Left ventricle myocardium inferior (tissue), 1 donor: ENCODE measurements at regions not wholly inside any gene's neighbourhood (a gene's known extent, or its start where the extent isn't known, plus 50 kb on each side); places are given as distances from the start of the nearest gene placed in this dataset.

Experiments
- DNase-seq: peaks from one replicate; pipeline ENCODE4 v3.0.0-alpha.2; 2020
- H3K27ac ChIP-seq: fragments of 200-600 bp; replicated peaks from 2 replicates; pipeline ENCODE4 v1.8.0; 2021
- H3K27me3 ChIP-seq: fragments of 200-600 bp; 2 replicates; pipeline ENCODE4 v1.8.0; 2021; ENCODE audit warnings: low read depth
- H3K36me3 ChIP-seq: fragments of 200-600 bp; 2 replicates; pipeline ENCODE4 v1.8.0; 2021
- H3K4me1 ChIP-seq: fragments of 200-600 bp; 2 replicates; pipeline ENCODE4 v1.8.0; 2021
- H3K4me3 ChIP-seq: fragments of 200-600 bp; 2 replicates; pipeline ENCODE4 v1.8.0; 2021; ENCODE audit warnings: mild to moderate bottlenecking, moderate library complexity
- H3K9me3 ChIP-seq: fragments of 200-600 bp; replicated peaks from 2 replicates; pipeline ENCODE4 v1.8.0; 2021
- CTCF ChIP-seq: fragments of 200-600 bp; IDR thresholded peaks from 2 replicates; pipeline ENCODE4 v1.8.0; 2021; ENCODE audit warnings: antibody characterized with exemption, mild to moderate bottlenecking, borderline replicate concordance
- intact Hi-C: fragments of 100-400 bp; cut with micrococcal nuclease; formaldehyde crosslinking; loops from one replicate; pipeline ENCODE4 v1.11.0; 2022
- donor health status: DM: no; HTN: yes; CAD: no; lungs with severe emphysema.

- no peak overlapping the region for H3K4me3 ChIP-seq
- intact Hi-C loops, result no loop called here
- DNase-seq, result no peak
Measured at GRCh38 chr3:13715167-13715954, 164.5 kb downstream of the WNT7A start.

GRCh38 chr3:13714251-13714916 lies 165.5 kb downstream of the FBLN2 start:
- Histone ChIP-seq H3K4me3 (no peak overlapping the region), H3K27ac (no peak overlapping the region), H3K27me3 (peaks cover 35% of the 10 kb centered on the region), H3K36me3 (no peaks in the 10 kb centered on the region), H3K4me1 (no peaks in the 10 kb centered on the region), H3K9me3 (peaks cover 8% of the 10 kb centered on the region)
- no peak for TF ChIP-seq CTCF
- intact Hi-C loops, result no loop called here
- DNase-seq, result no peak

More at GRCh38 chr3:13715167-13715954, 164.5 kb downstream of the WNT7A start:
- TF ChIP-seq CTCF, result no peak
- H3K9me3 ChIP-seq, result peaks cover 8% of the 10 kb centered on the region
- no peaks in the 10 kb centered on the region for H3K4me1 ChIP-seq
- H3K27ac ChIP-seq, result no peak overlapping the region
- H3K36me3 ChIP-seq, result no peaks in the 10 kb centered on the region
- peaks cover 33% of the 10 kb centered on the region for H3K27me3 ChIP-seq

GRCh38 chr3:13713396-13713795 lies 164.5 kb downstream of the FBLN2 start:
- Histone ChIP-seq H3K36me3 (no peaks in the 10 kb centered on the region), H3K4me1 (no peaks in the 10 kb centered on the region), H3K27me3 (peaks cover 35% of the 10 kb centered on the region), H3K27ac (no peak overlapping the region), H3K4me3 (no peak overlapping the region), H3K9me3 (peaks cover 8% of the 10 kb centered on the region)
- TF ChIP-seq CTCF, result no peak
- intact Hi-C loops, result no loop called here
- no peak for DNase-seq

- peaks cover 40% of the 10 kb centered on the region for H3K27me3 ChIP-seq
- peaks cover 8% of the 10 kb centered on the region for H3K9me3 ChIP-seq
- H3K36me3 ChIP-seq, result no peaks in the 10 kb centered on the region
- DNase-seq, result no peak
- TF ChIP-seq CTCF, result no peak
- no peaks in the 10 kb centered on the region for H3K4me1 ChIP-seq
- H3K4me3 ChIP-seq, result no peak overlapping the region
- intact Hi-C loops, result no loop called here
- H3K27ac ChIP-seq, result no peak overlapping the region
Measured at GRCh38 chr3:13712682-13713180, 163.8 kb downstream of the FBLN2 start.

- DNase-seq, result no peak
- peaks cover 45% of the 10 kb centered on the region for H3K27me3 ChIP-seq
- no peak overlapping the region for H3K27ac ChIP-seq
- H3K36me3 ChIP-seq, result no peaks in the 10 kb centered on the region
- H3K4me1 ChIP-seq, result no peaks in the 10 kb centered on the region
- H3K4me3 ChIP-seq, result no peak overlapping the region
- H3K9me3 ChIP-seq, result peaks cover 8% of the 10 kb centered on the region
- TF ChIP-seq CTCF, result no peak
- intact Hi-C loops, result no loop called here
Measured at GRCh38 chr3:13711911-13712650, 163.2 kb downstream of the FBLN2 start.
